ENCODE measurements at regions not wholly inside any gene's neighbourhood (a gene's known extent, or its start where the extent isn't known, plus 50 kb on each side); places are given as distances from the start of the nearest gene placed in this dataset.

- DNase-seq (ENCODE audit: low read depth): no peak
- no peak overlapping the region for H3K4me3 ChIP-seq (ENCODE audit: low read depth, low read length)
- TF ChIP-seq, protein P1, sequence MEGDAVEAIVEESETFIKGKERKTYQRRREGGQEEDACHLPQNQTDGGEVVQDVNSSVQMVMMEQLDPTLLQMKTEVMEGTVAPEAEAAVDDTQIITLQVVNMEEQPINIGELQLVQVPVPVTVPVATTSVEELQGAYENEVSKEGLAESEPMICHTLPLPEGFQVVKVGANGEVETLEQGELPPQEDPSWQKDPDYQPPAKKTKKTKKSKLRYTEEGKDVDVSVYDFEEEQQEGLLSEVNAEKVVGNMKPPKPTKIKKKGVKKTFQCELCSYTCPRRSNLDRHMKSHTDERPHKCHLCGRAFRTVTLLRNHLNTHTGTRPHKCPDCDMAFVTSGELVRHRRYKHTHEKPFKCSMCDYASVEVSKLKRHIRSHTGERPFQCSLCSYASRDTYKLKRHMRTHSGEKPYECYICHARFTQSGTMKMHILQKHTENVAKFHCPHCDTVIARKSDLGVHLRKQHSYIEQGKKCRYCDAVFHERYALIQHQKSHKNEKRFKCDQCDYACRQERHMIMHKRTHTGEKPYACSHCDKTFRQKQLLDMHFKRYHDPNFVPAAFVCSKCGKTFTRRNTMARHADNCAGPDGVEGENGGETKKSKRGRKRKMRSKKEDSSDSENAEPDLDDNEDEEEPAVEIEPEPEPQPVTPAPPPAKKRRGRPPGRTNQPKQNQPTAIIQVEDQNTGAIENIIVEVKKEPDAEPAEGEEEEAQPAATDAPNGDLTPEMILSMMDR (IDR thresholded peaks at IDR 0.05; ENCODE audit: low read depth, low read length, missing control alignments): no peak
Observed at GRCh38 chr5:97531549-97531948, 348.5 kb upstream of the RIOK2 start.

DNA sequence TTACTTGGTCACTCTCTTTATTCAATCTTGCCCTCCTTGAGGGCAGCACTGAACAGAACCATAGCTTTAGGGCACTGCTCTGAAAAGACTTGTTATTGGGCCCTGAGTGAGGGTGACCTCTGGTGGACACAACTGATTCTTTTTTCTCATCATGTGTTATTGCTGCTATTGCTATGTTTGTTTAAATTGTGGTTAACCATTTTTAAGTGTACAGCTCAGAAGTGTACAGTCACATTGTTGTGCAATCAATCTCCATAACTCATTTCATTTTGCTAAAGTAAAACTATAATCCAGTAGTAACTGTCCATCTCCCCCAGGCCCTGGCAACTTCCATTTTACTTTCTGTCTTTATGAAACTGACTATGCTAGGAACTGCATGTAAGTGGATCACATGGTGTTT is 351.1 kb upstream of the RIOK2 start:
- H3K4me3 ChIP-seq (ENCODE audit: low read depth, low read length): no peak overlapping the region
- DNase-seq (ENCODE audit: low read depth): peak; percentile 35
- TF ChIP-seq, protein P1 (IDR thresholded peaks at IDR 0.05; ENCODE audit: low read depth, low read length, missing control alignments): peak; percentile 63

GRCh38 chr5:97536683-97537082 is 353.6 kb upstream of the RIOK2 start:
- H3K4me3 ChIP-seq (ENCODE audit: low read depth, low read length): no peak overlapping the region
- no peak for DNase-seq (ENCODE audit: low read depth)
- TF ChIP-seq, protein P1 (IDR thresholded peaks at IDR 0.05; ENCODE audit: low read depth, low read length, missing control alignments): no peak

DNA sequence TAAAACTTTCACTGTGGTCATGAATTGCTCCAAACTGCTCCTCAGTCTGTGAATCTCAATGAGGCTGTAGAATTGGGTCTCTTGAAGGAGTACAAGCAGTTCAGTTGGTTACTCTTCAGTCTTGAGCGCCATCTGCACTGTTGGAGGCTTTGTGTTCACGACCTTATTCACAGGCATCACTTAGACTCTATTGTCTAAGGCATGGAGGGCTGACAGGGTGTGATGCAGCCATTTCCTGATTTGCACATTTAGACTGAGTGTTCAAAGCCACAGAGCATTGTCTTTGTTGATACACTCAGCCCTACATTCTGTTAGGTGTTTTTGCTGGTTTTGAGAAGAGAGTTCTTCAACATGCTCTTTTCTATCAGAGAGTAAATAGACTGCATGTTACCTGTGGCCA is 355.9 kb upstream of the RIOK2 start:
- no peak overlapping the region for H3K4me3 ChIP-seq (ENCODE audit: low read depth, low read length)
- TF ChIP-seq, protein P1 (IDR thresholded peaks at IDR 0.05; ENCODE audit: low read depth, low read length, missing control alignments): no peak
- no peak for DNase-seq (ENCODE audit: low read depth)

GRCh38 chr5:97541864-97542263 is 358.8 kb upstream of the RIOK2 start:
- DNase-seq (ENCODE audit: low read depth): no peak
- TF ChIP-seq, protein P1 (IDR thresholded peaks at IDR 0.05; ENCODE audit: low read depth, low read length, missing control alignments): no peak
- no peak overlapping the region for H3K4me3 ChIP-seq (ENCODE audit: low read depth, low read length)

- TF ChIP-seq, protein P1 (IDR thresholded peaks at IDR 0.05; ENCODE audit: low read depth, low read length, missing control alignments): no peak
- DNase-seq (ENCODE audit: low read depth): no peak
- no peak overlapping the region for H3K4me3 ChIP-seq (ENCODE audit: low read depth, low read length)
Observed at GRCh38 chr5:97542469-97542868, 359.4 kb upstream of the RIOK2 start.

- TF ChIP-seq, protein P1 (IDR thresholded peaks at IDR 0.05; ENCODE audit: low read depth, low read length, missing control alignments): no peak
- H3K4me3 ChIP-seq (ENCODE audit: low read depth, low read length): no peak overlapping the region
- DNase-seq (ENCODE audit: low read depth): no peak
Observed at GRCh38 chr5:97543166-97543565, 360.1 kb upstream of the RIOK2 start.

Measured in GM12864 (cell line).